ENCODE measurements at regions not wholly inside any gene's neighbourhood (a gene's known extent, or its start where the extent isn't known, plus 50 kb on each side); places are given as distances from the start of the nearest gene placed in this dataset.
"Not testable (repeated sequence)": the region's sequence is repeated elsewhere in the genome, so short reads cannot be mapped to it uniquely, and the experiment has no call there.

GRCh38 chrX:65451663-65452062 is 82.9 kb downstream of the LAS1L start:
- Histone ChIP-seq H3K27me3 (ENCODE audit: insufficient read depth, low read length) (no peaks in the 10 kb centered on the region), H3K4me1 (ENCODE audit: insufficient read depth, low read length) (no peaks in the 10 kb centered on the region), H3K4me3 (ENCODE audit: low read length in 2 of 2) (no peak overlapping the region), H3K9me3 (ENCODE audit: control insufficient read depth in 1 of 2, low read length in 2 of 2) (no peaks in the 10 kb centered on the region), H3K27ac (ENCODE audit: low read depth, low read length) (no peak overlapping the region), H3K36me3 (ENCODE audit: insufficient read depth, low read length) (no peaks in the 10 kb centered on the region)
- ChIA-PET CTCF (ENCODE audit: partially characterized antibody) (interaction anchor here (0.9 kb wide), 1 partner anchor 34 kb away, joined by 3 read pairs; no protein-coding TSS in a partner anchor), POLR2A (ENCODE audit: partially characterized antibody) (no interaction called here)
- peak overlapping the region in 1 of 8 donors; percentile 17 for H3K4me3 Mint-ChIP-seq
- peaks cover 0 to 5% (median 1%) of the 10 kb centered on the region in 4 donors for H3K4me1 Mint-ChIP-seq
- H3K27ac Mint-ChIP-seq, result no peak overlapping the region
- intact Hi-C loops (cut with micrococcal nuclease), result no loop called here
- H3K36me3 Mint-ChIP-seq, result no peaks in the 10 kb centered on the region
- peak in 4 of 5 donors; percentile 24 to 36 (median 32) for DNase-seq
- no peaks in the 10 kb centered on the region for H3K27me3 Mint-ChIP-seq
- H3K9me3 Mint-ChIP-seq, result peaks cover 0 to 12% (median 3%) of the 10 kb centered on the region in 8 donors

DNA sequence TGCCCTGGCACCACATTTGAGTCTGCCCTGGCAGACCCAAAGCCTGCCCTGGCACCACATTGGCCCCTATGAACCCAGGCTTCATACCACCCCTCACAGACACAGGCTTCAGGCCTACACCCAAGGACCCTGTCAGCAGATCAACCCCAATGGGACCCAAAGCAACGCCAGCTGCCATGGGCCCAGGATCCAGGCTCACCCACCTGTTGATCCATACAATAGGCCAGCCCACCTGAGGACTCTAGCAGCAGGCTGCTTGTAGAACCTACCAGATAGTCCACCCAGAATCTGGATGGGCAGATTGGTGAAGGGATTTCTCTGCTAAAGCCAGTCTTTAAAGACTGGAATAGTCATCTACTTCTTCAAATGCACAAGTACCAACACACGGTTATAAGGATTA is 114.4 kb downstream of the LAS1L start:
- Histone ChIP-seq H3K4me3 (ENCODE audit: low read length in 2 of 2) (no peak overlapping the region), H3K36me3 (ENCODE audit: insufficient read depth, low read length) (no peaks in the 10 kb centered on the region), H3K4me1 (ENCODE audit: insufficient read depth, low read length) (no peaks in the 10 kb centered on the region), H3K9me3 (ENCODE audit: control insufficient read depth in 1 of 2, low read length in 2 of 2) (no peaks in the 10 kb centered on the region), H3K27ac (ENCODE audit: low read depth, low read length) (no peak overlapping the region), H3K27me3 (ENCODE audit: insufficient read depth, low read length) (no peaks in the 10 kb centered on the region)
- peaks cover 2 to 26% (median 14%) of the 10 kb centered on the region in 8 donors for H3K9me3 Mint-ChIP-seq
- no peak overlapping the region for H3K4me3 Mint-ChIP-seq
- H3K4me1 Mint-ChIP-seq, result no peaks in the 10 kb centered on the region
- ChIA-PET POLR2A (ENCODE audit: partially characterized antibody) (no interaction called here), CTCF (ENCODE audit: partially characterized antibody) (no interaction called here)
- intact Hi-C loops (cut with micrococcal nuclease), result no loop called here
- peaks cover 0 to 3% of the 10 kb centered on the region in 2 donors for H3K36me3 Mint-ChIP-seq
- no peak overlapping the region for H3K27ac Mint-ChIP-seq
- H3K27me3 Mint-ChIP-seq, result no peaks in the 10 kb centered on the region
- peak in 1 of 5 donors; percentile 19 for DNase-seq

GRCh38 chrX:65407662-65408061 is 126.9 kb downstream of the LAS1L start:
- DNase-seq; H3K36me3 ChIP-seq (ENCODE audit: insufficient read depth, low read length); H3K9me3 ChIP-seq (ENCODE audit: control insufficient read depth in 1 of 2, low read length in 2 of 2); H3K27me3 ChIP-seq (ENCODE audit: insufficient read depth, low read length); H3K4me1 ChIP-seq (ENCODE audit: insufficient read depth, low read length); H3K4me1 Mint-ChIP-seq; H3K27ac Mint-ChIP-seq; intact Hi-C loops (cut with micrococcal nuclease); H3K4me3 ChIP-seq (ENCODE audit: low read length in 2 of 2); H3K4me3 Mint-ChIP-seq; H3K27ac ChIP-seq (ENCODE audit: low read depth, low read length); POLR2A ChIA-PET (ENCODE audit: partially characterized antibody); CTCF ChIA-PET (ENCODE audit: partially characterized antibody); H3K36me3 Mint-ChIP-seq: not testable (repeated sequence)
- H3K9me3 Mint-ChIP-seq, result peaks cover 0 to 39% (median 22%) of the 10 kb centered on the region in 8 donors
- peaks cover 7 to 17% of the 10 kb centered on the region in 2 donors for H3K27me3 Mint-ChIP-seq

DNA sequence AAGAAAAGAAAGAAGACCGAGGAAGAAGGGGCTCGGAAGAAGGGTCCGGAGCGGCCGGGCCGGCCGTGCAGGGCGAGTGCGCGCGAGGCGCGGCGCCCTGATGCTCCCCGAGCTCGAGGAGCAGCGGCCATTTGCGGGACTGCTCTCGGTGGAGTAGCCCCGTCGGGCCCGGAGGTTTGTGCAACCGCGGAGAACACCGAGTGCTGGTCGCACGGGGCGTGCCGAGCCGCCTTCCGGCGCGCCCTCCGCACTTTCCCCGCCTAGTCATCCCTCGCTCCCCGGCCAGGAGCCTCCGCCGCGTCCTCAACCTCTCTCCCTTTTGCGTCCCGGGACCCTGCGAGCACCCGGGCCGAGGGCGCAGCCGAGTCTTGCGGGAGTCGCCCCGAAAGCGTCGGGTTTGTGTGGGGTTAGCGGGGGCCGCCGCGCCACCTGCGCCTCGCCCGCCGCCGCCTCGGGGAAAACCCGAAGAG is 127.4 kb downstream of the LAS1L start:
- no peak overlapping the region for H3K4me3 ChIP-seq (ENCODE audit: low read length in 2 of 2)
- no peak overlapping the region for H3K27ac ChIP-seq (ENCODE audit: low read depth, low read length)
- H3K27ac Mint-ChIP-seq, result no peak overlapping the region
- H3K9me3 ChIP-seq (ENCODE audit: control insufficient read depth in 1 of 2, low read length in 2 of 2), result no peaks in the 10 kb centered on the region
- intact Hi-C loops (cut with micrococcal nuclease), result no loop called here
- H3K27me3 Mint-ChIP-seq, result peaks cover 7 to 17% of the 10 kb centered on the region in 2 donors
- POLR2A ChIA-PET (ENCODE audit: partially characterized antibody), result no interaction called here
- CTCF ChIA-PET (ENCODE audit: partially characterized antibody), result no interaction called here
- peak overlapping the region in 5 of 8 donors; percentile 20 to 70 (median 59) for H3K4me3 Mint-ChIP-seq
- H3K36me3 Mint-ChIP-seq, result peaks cover 0 to 2% of the 10 kb centered on the region in 2 donors
- no peaks in the 10 kb centered on the region for H3K27me3 ChIP-seq (ENCODE audit: insufficient read depth, low read length)
- H3K4me1 ChIP-seq (ENCODE audit: insufficient read depth, low read length), result no peaks in the 10 kb centered on the region
- peaks cover 0 to 39% (median 24%) of the 10 kb centered on the region in 8 donors for H3K9me3 Mint-ChIP-seq
- DNase-seq, result no peak
- no peaks in the 10 kb centered on the region for H3K36me3 ChIP-seq (ENCODE audit: insufficient read depth, low read length)
- H3K4me1 Mint-ChIP-seq, result peaks cover 0 to 7% (median 1%) of the 10 kb centered on the region in 4 donors

DNA sequence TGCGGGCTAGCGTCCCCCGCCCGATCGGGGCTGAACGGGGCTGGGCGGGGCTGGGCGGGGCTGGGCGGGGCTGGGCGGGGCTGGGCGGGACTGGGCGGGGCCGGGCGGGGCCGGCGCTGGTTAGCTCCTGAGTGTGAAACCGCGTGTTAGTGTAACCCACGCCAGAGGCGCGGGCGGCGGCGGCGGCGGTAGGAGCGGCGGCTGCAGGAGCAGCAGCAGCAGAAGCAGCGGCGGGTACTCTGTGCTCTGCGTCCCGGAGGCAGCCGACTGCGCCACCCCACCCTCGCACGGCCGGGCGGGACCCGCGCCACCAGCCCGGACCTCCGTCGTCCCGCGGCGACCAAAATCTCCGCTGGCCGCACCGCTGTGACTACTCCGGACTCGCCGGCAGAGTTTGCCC is 128.1 kb downstream of the LAS1L start:
- no peaks in the 10 kb centered on the region for H3K36me3 ChIP-seq (ENCODE audit: insufficient read depth, low read length)
- Mint-ChIP-seq H3K27ac (no peak overlapping the region), H3K36me3 (peaks cover 0 to 2% of the 10 kb centered on the region in 2 donors), H3K4me1 (peaks cover 0 to 7% (median 1%) of the 10 kb centered on the region in 4 donors), H3K4me3 (peak overlapping the region in 7 of 8 donors; percentile 44 to 71 (median 57)), H3K27me3 (peaks cover 7 to 17% of the 10 kb centered on the region in 2 donors), H3K9me3 (peaks cover 0 to 39% (median 24%) of the 10 kb centered on the region in 8 donors)
- no peaks in the 10 kb centered on the region for H3K27me3 ChIP-seq (ENCODE audit: insufficient read depth, low read length)
- H3K4me3 ChIP-seq (ENCODE audit: low read length in 2 of 2), result no peak overlapping the region
- H3K27ac ChIP-seq (ENCODE audit: low read depth, low read length), result no peak overlapping the region
- no peaks in the 10 kb centered on the region for H3K4me1 ChIP-seq (ENCODE audit: insufficient read depth, low read length)
- DNase-seq, result no peak
- no peaks in the 10 kb centered on the region for H3K9me3 ChIP-seq (ENCODE audit: control insufficient read depth in 1 of 2, low read length in 2 of 2)
- ChIA-PET CTCF (ENCODE audit: partially characterized antibody) (no interaction called here), POLR2A (ENCODE audit: partially characterized antibody) (no interaction called here)
- intact Hi-C loops (cut with micrococcal nuclease), result no loop called here

GRCh38 chrX:65392284-65392683 is 142.3 kb downstream of the LAS1L start:
- H3K4me1 Mint-ChIP-seq, result no peaks in the 10 kb centered on the region
- peaks cover 0 to 73% (median 28%) of the 10 kb centered on the region in 8 donors for H3K9me3 Mint-ChIP-seq
- ChIA-PET CTCF (ENCODE audit: partially characterized antibody) (no interaction called here), POLR2A (ENCODE audit: partially characterized antibody) (no interaction called here)
- H3K27ac ChIP-seq (ENCODE audit: low read depth, low read length), result no peak overlapping the region
- H3K27ac Mint-ChIP-seq, result no peak overlapping the region
- no peaks in the 10 kb centered on the region for H3K36me3 ChIP-seq (ENCODE audit: insufficient read depth, low read length)
- no peak overlapping the region for H3K4me3 ChIP-seq (ENCODE audit: low read length in 2 of 2)
- intact Hi-C loops (cut with micrococcal nuclease), result no loop called here
- H3K4me3 Mint-ChIP-seq, result no peak overlapping the region
- no peaks in the 10 kb centered on the region for H3K4me1 ChIP-seq (ENCODE audit: insufficient read depth, low read length)
- H3K27me3 Mint-ChIP-seq, result no peaks in the 10 kb centered on the region
- H3K36me3 Mint-ChIP-seq, result peaks cover 0 to 10% of the 10 kb centered on the region in 2 donors
- DNase-seq, result no peak
- no peaks in the 10 kb centered on the region for H3K27me3 ChIP-seq (ENCODE audit: insufficient read depth, low read length)
- H3K9me3 ChIP-seq (ENCODE audit: control insufficient read depth in 1 of 2, low read length in 2 of 2), result no peaks in the 10 kb centered on the region

GRCh38 chrX:65389120-65389519 is 145.5 kb downstream of the LAS1L start:
- H3K4me3 ChIP-seq (ENCODE audit: low read length in 2 of 2); H3K27me3 ChIP-seq (ENCODE audit: insufficient read depth, low read length); H3K4me3 Mint-ChIP-seq; H3K36me3 Mint-ChIP-seq; POLR2A ChIA-PET (ENCODE audit: partially characterized antibody); DNase-seq; H3K9me3 ChIP-seq (ENCODE audit: control insufficient read depth in 1 of 2, low read length in 2 of 2); H3K4me1 ChIP-seq (ENCODE audit: insufficient read depth, low read length); H3K27ac Mint-ChIP-seq; CTCF ChIA-PET (ENCODE audit: partially characterized antibody); H3K27me3 Mint-ChIP-seq; H3K36me3 ChIP-seq (ENCODE audit: insufficient read depth, low read length); intact Hi-C loops (cut with micrococcal nuclease); H3K27ac ChIP-seq (ENCODE audit: low read depth, low read length); H3K4me1 Mint-ChIP-seq: not testable (repeated sequence)
- H3K9me3 Mint-ChIP-seq, result peaks cover 0 to 74% (median 27%) of the 10 kb centered on the region in 8 donors

Data from CD4-positive, alpha-beta memory T cell (primary cell).